ENCODE measurements at regions not wholly inside any gene's neighbourhood (a gene's known extent, or its start where the extent isn't known, plus 50 kb on each side); places are given as distances from the start of the nearest gene placed in this dataset.

- POLR2A ChIA-PET = no interaction called here
- H3K27ac ChIP-seq (ENCODE audit: insufficient read depth, low read depth, low read length) = no peak overlapping the region
- DNase-seq (ENCODE audit: low read depth, low spot score) (no peak), FAIRE-seq (no peak)
- no peaks in the 10 kb centered on the region for H3K9me3 ChIP-seq (replicated peaks; ENCODE audit: control insufficient read depth, insufficient read depth, low read length)
- no peaks in the 10 kb centered on the region for H3K79me2 ChIP-seq (ENCODE audit: control insufficient read depth, insufficient read depth, low read length)
- H3K9me1 ChIP-seq (replicated peaks; ENCODE audit: control insufficient read depth, extremely low read depth, insufficient read depth, low read length) = no peaks in the 10 kb centered on the region
- CTCF ChIA-PET = interaction anchor here (8.9 kb wide), 1 partner anchor 398 kb away, joined by 133 read pairs; no protein-coding TSS in a partner anchor
- dilution Hi-C loops (cut with MboI; ENCODE audit: extremely low pct_ligation_motif_present, low sequenced_read_pairs) (no loop called here), intact Hi-C loops (cut with micrococcal nuclease) (no loop called here)
- no TSS peak for BruUV-seq (replicated peaks)
- no peak overlapping the region for H3K9ac ChIP-seq (replicated peaks; ENCODE audit: extremely low read depth, insufficient read depth, low read length)
- H3K4me3 ChIP-seq (replicated peaks in 1 of 3; ENCODE audit: insufficient read depth in 1 of 3, low read depth in 1 of 3, low read length in 3 of 3) = no peak overlapping the region
- H2AFZ ChIP-seq (ENCODE audit: low read depth, low read length) = no peak overlapping the region
- no peak for TF ChIP-seq GATA2 (IDR thresholded peaks at IDR 0.05; ENCODE audit: insufficient read depth, insufficient read length, low read depth, low read length)
- no peak for TF ChIP-seq CTCF (IDR thresholded peaks at IDR 0.05; ENCODE audit: extremely low read depth in 1 of 2, insufficient read depth in 1 of 2, low read depth in 1 of 2, low read length in 2 of 2)
- TF ChIP-seq FOS (IDR thresholded peaks at IDR 0.05; ENCODE audit: borderline replicate concordance, insufficient read depth, low read length) = no peak
- TF ChIP-seq POLR2A (IDR thresholded peaks at IDR 0.05; ENCODE audit: low read depth, low read length) = no peak
- no peak for TF ChIP-seq MYC (IDR thresholded peaks at IDR 0.05; ENCODE audit: low read depth, low read length)
- no peak for TF ChIP-seq POLR2AphosphoS5 (IDR thresholded peaks at IDR 0.05; ENCODE audit: insufficient read depth, low read depth, low read length)
- no peak for TF ChIP-seq MAX (IDR thresholded peaks at IDR 0.05; ENCODE audit: insufficient read depth, insufficient read length)
- no peak for TF ChIP-seq JUN (IDR thresholded peaks at IDR 0.05; ENCODE audit: borderline replicate concordance, insufficient read depth, insufficient read length, low read depth)
- no peak for TF ChIP-seq EZH2 (IDR thresholded peaks at IDR 0.05; ENCODE audit: borderline replicate concordance, low read depth, low read length, severe bottlenecking)
- H3K27me3 ChIP-seq (ENCODE audit: control insufficient read depth in 2 of 2, insufficient read depth in 2 of 2, low read length in 2 of 2) = no peaks in the 10 kb centered on the region
- H3K36me3 ChIP-seq (ENCODE audit: control insufficient read depth in 2 of 2, extremely low read depth in 1 of 2, insufficient read depth in 2 of 2, low read length in 2 of 2) = no peaks in the 10 kb centered on the region
- no peaks in the 10 kb centered on the region for H3K4me1 ChIP-seq (ENCODE audit: control insufficient read depth, extremely low read depth, insufficient read depth, low read length)
- H3K4me2 ChIP-seq (ENCODE audit: insufficient read depth, low read length) = no peak overlapping the region
- no peaks in the 10 kb centered on the region for H4K20me1 ChIP-seq (replicated peaks; ENCODE audit: control insufficient read depth, extremely low read depth, insufficient read depth, low read length)
Observed at GRCh38 chr4:86502081-86502480, 92.0 kb upstream of the PTPN13 start.
